NCI-H2081 (cell line): ENCODE measurements at regions not wholly inside any gene's neighbourhood (a gene's known extent, or its start where the extent isn't known, plus 50 kb on each side); places are given as distances from the start of the nearest gene placed in this dataset.
A peak's percentile ranks its signal among the peaks of the same experiment; 100 is the strongest.
"Not testable (repeated sequence)": the region's sequence is repeated elsewhere in the genome, so short reads cannot be mapped to it uniquely, and the experiment has no call there.

Source experiments
- DNase-seq, 2 experiments: peaks; one replicate each; lab custom pipeline; 2025; lab: John Stamatoyannopoulos, UW

DNA sequence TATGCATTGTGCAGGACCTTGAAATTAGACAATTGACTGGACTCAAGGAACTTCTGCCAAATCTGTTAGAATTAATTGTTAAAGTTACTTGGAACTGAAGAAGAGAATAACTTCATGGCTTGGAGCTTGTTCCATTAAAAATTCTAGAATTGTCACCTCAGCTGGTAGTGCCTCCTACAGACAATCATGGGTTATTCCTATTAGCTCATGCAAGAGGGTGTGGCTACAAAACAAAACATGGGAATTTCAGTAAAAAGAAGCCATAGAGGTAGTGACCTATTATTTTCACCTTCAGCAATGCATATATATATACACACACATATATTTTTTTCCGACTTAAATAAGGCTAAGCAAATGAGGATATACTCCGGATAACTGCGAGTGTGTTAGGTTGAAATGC lies 181.9 kb upstream of the DTNA start:
- DNase-seq, result no peak

DNA sequence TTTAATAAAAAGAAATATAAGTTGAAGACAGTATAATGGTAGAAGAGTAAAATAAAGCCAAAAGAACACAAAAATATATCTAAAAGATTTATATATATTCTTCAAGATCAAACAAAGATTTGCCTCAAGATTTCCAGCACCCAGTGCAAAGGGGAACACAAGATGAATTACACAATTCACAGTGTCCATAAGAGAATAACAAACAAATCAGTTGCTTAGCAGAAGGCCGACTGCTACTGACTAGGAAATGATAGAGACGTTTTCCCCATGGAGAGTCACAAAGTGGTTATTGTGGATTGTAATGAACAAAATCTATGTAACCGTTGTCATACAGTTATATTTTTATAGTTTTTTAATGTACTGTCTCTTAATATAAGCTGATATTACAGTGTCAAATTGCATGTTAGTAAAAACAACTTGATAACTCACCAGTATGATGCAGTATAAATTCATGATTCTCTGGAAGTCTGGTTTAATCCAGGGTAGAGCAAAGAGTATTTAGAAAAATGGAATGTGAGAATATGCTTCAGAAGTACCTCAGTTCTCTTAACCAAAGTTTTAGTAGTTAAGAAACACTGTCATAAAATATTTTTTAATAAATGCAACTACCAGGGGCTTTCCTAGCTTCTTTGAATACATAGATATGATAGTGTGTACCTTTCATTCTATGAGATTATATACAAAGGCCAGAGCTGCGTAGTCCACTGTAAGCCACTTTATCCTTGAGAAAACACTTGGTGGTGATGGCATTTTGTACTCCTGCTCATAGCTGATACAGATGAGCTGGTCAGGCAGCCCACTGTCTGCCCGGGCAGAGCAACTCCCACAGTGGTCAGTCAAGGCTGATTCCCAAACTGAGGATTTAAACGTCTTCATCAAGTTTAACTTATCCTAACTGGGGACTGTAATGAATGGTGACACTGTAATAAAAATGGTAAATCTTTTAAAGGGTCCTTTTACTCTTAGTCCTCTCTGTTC lies 180.5 kb upstream of the DTNA start:
- DNase-seq, result peak in 1 of 2 experiments; percentile 6

DNA sequence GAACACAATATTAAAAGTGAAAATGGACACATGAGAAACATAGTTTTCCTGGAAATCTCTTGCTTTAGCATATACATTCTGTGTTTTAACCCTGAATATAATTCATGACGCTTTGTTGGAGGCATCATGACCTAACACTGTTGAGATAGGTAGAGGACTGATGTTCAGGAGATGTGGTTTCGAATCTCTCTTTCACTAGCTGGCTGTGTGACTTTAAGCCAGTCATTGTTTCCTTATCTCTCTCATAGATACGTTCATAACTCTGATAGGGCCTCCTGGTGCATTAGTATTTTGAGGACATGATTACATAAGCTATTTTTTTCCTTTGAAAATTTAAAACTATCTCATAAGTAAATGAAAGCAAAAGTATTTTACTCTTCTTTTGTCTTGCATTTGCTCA lies 179.0 kb upstream of the DTNA start:
- no peak for DNase-seq

DNA sequence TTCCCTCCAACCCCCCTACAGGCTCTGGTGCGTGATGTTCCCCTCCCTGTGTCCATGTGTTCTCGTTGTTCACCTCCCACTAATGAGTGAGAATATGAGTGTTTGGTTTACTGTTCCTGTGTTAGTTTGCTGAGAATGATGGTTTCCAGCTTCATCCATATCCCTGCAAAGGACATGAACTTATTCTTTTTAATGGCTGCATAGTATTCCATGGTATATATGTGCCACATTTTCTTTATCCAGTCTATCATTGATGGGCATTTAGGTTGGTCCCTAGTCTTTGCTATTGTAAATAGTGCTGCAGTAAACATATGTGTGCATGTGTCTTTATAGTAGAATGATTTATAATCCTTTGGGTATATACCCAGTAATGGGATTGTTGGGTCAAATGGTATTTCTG lies 175.5 kb upstream of the DTNA start:
- DNase-seq, result not testable (repeated sequence)

DNA sequence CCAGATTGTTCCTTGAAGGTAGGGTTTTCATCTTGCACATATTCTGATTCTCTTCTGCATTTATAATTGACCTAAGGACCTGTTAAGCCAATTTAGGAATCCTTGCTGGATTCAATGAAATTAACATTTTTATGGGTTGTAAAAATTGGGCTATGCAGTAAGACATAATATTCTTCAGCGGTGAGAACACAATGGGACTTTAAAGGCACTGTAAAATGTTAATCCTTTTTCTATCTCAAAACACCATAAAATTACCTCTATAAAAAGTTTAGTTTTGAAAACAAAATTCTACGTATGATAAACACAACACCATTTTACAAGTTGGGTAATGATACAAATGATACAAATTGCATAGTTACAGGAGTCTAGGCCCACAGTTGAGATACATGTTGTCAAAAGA lies 169.2 kb upstream of the DTNA start:
- no peak for DNase-seq

DNA sequence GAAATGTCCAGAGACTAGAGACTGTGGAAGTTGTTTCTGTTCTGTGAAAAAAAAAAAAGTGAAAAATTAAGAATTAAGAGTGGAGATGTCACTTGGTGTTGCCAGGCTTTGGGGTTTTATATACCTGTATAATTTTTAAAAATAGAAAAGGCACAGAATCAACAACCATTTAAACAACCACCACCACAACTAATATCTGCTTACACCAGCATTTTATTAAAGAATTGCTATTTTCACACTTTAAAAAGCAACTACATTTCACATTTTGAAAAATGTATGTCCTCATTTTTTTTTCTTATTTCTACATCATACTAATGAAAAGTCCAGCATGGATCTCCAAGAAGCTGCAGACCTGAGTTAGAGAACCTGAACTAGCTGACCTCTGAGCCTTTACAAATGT lies 167.5 kb upstream of the DTNA start:
- no peak for DNase-seq

DNA sequence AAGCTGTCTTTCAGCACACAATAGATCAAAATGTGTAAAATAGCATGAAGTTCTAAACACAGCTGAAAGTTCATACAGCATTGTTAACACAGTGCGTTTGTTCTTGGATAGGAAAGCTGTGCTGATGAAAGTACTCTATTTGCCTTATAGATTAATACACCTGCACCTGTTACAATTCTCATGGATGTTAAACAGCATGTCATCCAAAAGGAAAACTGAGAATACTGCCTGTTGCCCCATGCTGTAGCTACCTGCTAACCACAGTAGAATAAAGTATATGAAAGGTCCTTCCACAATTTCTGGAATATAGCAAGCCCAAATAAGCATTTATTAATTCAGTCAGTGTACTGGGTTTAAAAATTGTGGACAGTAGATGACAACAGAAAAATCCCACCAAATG lies 166.7 kb upstream of the DTNA start:
- DNase-seq, result peak in 1 of 2 experiments; percentile 31

DNA sequence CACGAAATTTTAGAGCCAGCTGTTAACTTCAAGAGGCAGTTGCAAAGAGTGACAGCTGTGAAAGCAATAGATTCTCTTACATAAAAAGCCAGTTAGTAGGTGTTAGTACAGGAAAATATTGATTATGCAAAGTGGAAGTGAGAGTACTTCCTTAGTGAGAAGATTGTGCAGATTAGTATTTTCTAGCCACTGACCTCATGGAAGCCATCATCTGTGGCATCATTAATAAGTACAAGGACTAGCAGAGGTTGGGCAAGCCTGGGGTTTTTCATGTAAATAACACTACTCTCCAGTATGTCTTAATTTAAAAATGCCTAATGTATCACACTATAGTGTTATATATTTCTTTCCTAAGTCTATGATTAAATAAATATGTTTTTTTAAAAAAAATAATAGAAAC lies 166.2 kb upstream of the DTNA start:
- DNase-seq, result no peak

DNA sequence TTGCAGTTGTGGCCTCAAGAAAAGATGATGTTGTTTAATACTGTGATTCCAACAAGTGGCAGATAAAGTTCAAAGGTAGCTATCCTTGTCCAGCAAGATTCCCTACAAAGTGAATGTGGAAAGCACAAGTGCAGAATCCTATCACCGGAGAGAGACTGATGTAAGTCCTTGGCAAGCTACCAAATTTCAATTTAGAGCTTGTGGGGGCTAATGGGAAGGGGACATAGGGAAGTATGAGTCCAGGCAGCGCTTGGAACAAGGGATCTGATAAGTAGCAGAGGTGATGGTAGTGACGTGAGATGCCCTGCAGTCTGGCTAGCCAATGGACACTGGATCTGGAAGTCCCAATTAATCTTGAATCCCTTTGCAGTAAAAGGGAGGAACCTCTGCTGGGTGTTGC lies 165.2 kb upstream of the DTNA start:
- DNase-seq, result peak in 1 of 2 experiments; percentile 8

DNA sequence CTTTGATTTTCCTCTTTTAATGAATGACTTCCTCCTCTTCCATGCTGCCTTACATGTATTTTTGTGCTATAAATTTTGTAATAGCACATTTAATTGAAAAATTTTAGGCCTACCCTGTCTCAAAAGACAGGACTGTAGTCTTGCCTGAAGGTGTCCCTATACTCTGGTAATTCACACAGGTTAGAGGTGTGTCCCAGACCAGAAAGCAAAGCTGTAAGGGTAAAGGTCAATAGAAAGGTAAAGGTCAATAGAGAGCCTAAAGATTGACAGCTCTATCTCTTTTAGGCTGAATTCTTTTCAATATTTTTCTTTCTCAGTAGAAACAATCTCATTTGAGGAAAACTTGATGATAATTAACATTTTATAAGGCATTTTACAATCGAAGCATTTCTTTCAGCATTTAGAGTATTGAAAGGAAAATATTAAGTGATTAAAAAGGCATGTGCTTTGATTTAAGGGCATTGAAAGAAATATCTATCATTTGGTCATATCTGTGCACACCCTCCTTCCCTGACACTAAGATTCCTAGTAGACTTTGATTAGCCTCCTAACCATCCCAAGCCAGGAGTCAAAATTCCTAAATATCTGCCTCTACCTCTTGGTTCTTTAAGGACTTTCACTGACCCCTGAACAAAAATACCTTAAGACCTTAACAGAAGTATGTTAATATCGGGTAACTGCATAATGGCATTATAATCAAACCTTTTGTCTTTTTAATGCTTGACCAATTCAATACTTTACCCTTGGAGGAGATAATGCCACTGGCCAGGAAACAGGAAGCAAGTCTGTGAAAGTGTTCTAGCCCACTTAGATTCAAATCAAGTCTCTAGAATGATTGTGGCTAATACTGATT lies 161.8 kb upstream of the DTNA start:
- no peak for DNase-seq

DNA sequence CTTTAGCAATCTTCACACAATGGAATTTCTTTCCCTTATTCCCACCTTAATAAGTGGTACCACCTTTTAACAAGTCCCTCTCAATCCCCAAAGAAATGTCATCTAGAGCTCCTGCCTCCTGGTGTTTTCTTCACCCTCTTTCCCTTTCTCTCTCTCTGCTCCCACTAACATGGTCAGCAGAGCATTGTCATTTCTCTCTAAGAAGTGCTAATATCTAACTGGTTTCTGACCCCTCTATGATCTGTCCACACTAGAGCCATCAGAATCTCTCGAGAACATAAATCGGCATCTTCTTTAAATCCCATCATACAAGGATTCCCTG lies 161.2 kb upstream of the DTNA start:
- DNase-seq, result no peak

DNA sequence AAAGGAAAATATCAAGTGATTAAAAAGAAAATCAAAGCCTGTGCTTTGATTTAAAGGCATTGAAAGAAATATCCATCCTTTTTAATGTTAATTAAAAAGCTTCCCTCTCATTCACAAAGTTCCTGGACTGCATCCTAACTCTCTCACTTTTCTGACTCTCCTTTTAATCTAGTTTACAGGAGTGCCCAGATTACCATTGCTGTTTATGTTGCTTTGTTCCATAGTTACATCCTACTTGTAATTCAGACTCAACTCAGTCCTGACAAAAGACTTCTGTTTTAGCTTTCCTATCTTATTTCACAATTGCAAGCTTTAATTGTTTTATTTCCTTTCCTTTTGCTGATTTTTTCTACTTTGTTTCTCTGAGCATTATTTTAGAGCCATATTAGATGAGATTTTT lies 160.7 kb upstream of the DTNA start:
- DNase-seq, result no peak

DNA sequence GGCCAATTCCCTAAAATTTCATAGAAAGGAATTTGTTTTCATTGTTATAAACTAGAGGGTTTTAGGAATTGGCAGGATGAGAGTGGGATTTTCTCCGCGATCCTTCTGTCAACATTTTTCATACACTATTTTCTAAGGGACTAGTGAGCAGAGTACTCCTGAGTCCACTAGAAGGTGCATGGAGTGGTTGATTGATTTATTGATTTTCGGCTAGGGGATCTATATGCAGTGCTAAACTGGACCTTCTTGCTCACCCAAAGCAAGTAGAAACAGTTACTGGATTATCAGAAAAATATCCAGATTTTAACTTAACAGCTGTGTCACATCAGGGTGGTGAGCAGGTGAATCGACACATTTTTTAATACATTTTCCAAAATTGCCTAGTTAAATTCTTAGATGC lies 159.9 kb upstream of the DTNA start:
- DNase-seq, result no peak

DNA sequence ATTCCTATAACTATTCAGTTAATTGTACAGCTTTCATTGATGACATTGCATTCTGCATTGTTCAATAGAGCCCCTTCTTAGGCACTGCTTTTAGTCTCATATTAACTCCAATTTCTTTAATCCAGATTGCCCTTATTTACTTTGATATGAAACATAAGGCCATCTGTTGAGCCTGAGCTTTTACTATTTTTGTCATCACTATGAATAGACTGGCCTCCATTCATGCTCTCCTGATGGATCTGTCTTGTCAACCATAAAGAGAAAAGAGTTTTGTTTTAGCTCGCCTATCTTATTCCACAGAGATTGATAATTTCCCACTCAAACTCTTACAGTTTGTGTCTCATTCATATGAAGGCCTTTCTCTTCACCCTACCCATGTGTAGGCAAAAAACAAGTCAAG lies 159.2 kb upstream of the DTNA start:
- no peak for DNase-seq

DNA sequence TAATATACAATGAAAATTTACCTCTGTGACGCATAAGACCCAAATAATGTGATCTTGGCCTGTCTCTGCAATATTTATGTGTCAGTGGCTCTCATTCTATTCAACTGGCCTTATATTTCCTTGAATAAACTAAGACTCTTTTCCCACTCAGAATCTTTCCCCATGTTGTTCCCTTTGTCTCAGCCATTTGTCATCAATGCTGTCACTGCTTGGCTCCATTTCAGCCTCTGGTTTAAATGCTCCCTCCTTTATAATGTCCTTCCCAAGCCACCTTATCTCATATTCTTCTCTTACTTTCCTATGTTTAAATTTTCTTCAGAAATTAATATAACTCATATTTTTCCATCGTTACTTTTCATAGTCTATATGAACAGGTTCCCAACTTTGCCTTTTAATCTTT lies 158.3 kb upstream of the DTNA start:
- DNase-seq, result no peak

DNA sequence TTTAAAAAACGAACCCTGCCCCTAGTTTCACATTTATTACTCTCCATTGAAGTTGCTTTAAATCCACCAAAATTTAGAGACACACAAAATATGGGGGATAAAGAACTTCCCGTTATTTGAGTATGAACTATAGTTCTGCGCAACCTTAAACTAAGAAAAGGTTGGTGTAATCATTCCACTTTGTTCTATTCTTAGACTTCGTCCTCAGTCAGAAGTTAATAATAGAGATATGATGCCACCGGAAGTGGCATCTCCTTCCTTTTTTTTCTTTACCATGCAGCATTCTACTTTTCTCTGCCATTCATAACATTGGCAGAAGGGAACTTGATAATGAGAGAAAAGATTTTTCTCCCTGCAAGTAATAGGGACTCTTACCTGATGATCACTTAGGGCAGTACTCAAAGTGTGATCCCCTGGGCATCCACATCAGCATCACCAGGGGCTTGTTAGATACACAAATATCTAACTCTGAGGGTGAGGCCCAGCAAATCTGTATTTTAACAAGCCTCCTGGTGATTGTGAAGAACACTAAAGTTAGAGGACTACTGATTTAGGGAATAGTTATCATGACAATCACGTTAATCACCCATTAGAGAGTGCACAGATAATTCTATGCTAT lies 147.7 kb upstream of the DTNA start:
- DNase-seq, result no peak

DNA sequence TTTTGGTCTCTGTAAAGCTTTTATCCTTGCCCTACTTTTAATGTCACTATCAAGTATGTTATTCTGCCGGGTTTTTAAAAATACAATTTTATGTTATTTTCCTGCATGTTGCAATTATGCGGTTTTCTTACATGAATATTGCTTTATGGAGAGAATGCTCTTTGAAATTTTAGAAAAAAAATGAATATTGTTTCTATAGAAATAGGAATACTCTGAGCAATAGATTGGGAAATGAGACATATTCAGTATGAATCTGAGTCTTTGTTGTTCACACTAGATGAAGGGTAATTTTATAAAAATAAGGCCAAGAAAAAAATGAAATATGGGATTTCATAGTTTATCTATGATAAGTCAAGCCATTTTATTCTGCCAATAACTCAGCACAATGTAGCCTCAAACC lies 142.2 kb upstream of the DTNA start:
- no peak for DNase-seq

DNA sequence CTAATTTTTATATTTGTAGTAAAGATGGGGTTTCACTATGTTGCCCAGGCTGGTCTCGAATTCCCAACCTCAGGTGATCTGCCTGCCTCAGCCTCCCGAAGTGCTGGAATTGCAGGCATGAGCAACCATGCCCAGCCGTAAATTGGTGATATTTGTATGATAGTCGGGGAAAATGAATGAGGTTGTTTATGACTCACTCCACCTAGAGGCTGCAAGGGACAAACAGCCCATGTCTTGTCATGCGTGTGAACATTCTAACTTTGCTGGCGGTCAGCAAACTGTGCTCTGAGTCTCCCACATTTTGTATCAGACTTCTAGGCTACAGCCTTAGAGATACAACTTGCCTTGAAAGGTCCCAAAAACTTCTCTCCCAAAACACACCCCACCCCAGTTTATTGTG lies 133.5 kb upstream of the DTNA start:
- no peak for DNase-seq

DNA sequence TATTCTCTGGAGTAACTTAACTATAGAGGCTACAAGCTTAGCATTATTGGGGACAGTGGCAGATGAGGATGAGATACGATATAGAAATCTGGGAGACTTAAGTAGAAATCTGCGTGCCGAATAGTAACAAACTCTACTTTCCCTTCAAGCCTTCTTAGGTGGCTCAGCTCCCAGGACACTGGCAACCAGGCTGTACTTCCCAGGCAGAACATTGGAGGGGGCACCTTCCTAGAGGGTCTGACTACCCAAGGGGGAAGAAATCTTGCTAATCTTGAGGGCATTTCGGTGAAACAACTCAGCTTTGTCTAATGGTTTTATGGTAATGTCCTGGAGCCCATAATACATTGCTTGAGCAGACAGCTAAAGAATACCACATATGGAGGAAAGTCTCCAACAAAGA lies 126.2 kb upstream of the DTNA start:
- no peak for DNase-seq

DNA sequence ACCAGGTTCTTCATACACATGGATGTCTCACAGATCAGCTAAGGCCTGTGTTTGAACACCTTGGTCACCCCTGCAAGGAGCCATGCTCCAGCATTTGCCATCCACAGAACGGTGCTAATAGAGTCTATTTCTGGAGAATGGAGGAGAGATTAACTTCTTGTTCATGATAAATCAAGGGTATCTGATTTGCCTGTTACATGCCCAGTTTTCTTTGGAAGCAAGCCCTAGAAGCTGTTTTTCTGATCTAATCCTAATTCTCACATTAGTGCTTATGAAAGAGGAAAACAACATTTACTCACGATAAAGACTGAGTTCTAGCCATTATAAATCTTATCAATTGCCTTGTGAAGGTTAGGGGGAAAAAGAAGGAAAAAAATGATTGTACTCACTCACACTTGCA lies 119.6 kb upstream of the DTNA start:
- no peak for DNase-seq

DNA sequence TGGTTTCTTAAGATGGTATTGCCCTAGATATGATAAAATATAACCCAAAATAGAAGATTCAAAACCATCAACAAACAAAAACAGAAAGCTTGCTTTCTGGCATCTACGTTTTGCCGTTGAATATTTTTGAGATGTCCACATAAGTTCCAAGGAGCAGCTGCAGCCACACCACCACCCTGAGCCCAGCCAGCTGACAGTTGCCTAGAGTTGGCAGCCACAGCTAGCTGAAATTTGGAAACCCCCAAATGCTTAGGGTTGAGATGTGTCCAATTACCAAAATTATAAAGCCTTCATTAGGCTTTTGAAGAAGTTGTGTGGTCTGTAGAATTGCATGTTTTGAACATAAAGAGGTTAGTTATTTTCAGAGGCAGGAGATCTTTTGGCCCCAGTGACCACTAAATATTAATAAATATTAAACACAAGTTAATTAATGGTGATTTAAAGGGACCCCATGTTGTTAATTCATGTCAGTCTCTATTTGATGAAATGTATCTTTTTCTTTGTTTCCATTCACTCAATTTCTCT lies 118.1 kb upstream of the DTNA start:
- no peak for DNase-seq

DNA sequence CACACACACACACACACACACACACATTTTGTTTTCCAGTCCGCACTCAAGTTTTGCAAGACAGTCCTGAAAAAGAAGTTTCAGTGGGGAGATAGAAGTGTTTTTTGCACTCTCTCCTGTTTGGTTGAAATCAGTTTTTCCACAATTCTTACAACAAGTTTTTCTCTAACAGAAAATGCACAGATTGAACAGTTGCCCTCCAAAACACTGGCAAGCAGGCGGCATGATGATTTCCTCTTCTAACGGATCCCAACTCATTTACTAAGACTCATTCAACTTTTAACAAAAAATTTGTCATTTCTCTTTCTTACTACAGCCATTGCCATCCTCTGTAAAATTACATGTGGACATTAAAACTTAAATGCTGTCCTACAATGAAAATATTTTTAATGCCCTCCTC lies 117.6 kb upstream of the DTNA start:
- no peak for DNase-seq

DNA sequence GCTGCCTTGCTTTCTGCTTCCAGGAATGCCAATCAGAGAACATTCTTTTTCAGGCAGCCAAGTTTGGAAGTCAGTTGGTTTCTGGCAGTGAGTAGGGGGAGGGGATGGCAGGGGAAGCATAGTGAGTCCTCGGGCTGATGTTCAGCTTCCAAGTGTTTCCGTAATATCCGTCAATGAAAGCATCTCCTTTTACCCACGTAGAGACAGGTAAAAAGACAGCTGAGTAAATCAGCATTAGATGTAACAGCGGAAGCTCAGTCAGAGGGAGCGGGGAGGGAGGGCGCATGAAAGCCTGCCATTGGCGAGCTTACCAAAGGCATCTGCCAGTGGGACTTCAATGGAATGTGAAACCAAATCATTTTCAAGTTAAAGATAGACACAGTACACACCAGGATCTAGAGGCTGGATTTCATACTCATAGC lies 117.1 kb upstream of the DTNA start:
- no peak for DNase-seq
